ENCODE measurements at regions not wholly inside any gene's neighbourhood (a gene's known extent, or its start where the extent isn't known, plus 50 kb on each side); places are given as distances from the start of the nearest gene placed in this dataset.

GRCh38 chrX:122203399-122203798, 980.7 kb upstream of the GRIA3 start:
- H3K4me3 Mint-ChIP-seq (ENCODE audit: low read depth, unreplicated experiment): no peak overlapping the region
- DNase-seq: no peak
- H3K36me3 Mint-ChIP-seq (ENCODE audit: insufficient read depth, unreplicated experiment): no peaks in the 10 kb centered on the region
- intact Hi-C loops (cut with micrococcal nuclease; ENCODE audit: unreplicated experiment): no loop called here
- H3K4me1 Mint-ChIP-seq (ENCODE audit: low read depth, unreplicated experiment): no peaks in the 10 kb centered on the region
- no peak for TF ChIP-seq CTCF (IDR thresholded peaks at IDR 0.05; ENCODE audit: unreplicated experiment)
- no peak overlapping the region for H3K27ac Mint-ChIP-seq (ENCODE audit: unreplicated experiment)
- no TSS peak for BruUV-seq (replicated peaks)
- H3K9me3 Mint-ChIP-seq (ENCODE audit: low read depth, unreplicated experiment): no peaks in the 10 kb centered on the region
- CTCF ChIA-PET: no interaction called here
- H3K27me3 Mint-ChIP-seq (ENCODE audit: unreplicated experiment): no peaks in the 10 kb centered on the region

GRCh38 chrX:122218666-122219065, 965.4 kb upstream of the GRIA3 start:
- CTCF ChIA-PET: no interaction called here
- Mint-ChIP-seq H3K9me3 (ENCODE audit: low read depth, unreplicated experiment) (peaks cover 2% of the 10 kb centered on the region), H3K4me3 (ENCODE audit: low read depth, unreplicated experiment) (no peak overlapping the region), H3K36me3 (ENCODE audit: insufficient read depth, unreplicated experiment) (no peaks in the 10 kb centered on the region), H3K27ac (ENCODE audit: unreplicated experiment) (no peak overlapping the region), H3K27me3 (ENCODE audit: unreplicated experiment) (peaks cover 14% of the 10 kb centered on the region), H3K4me1 (ENCODE audit: low read depth, unreplicated experiment) (no peaks in the 10 kb centered on the region)
- BruUV-seq (replicated peaks): no TSS peak
- no peak for DNase-seq
- TF ChIP-seq CTCF (IDR thresholded peaks at IDR 0.05; ENCODE audit: unreplicated experiment): no peak
- intact Hi-C loops (cut with micrococcal nuclease; ENCODE audit: unreplicated experiment): no loop called here

GRCh38 chrX:122219226-122219625, 964.9 kb upstream of the GRIA3 start:
- H3K27me3 Mint-ChIP-seq (ENCODE audit: unreplicated experiment): peaks cover 14% of the 10 kb centered on the region
- no peak overlapping the region for H3K4me3 Mint-ChIP-seq (ENCODE audit: low read depth, unreplicated experiment)
- intact Hi-C loops (cut with micrococcal nuclease; ENCODE audit: unreplicated experiment): no loop called here
- no peak for TF ChIP-seq CTCF (IDR thresholded peaks at IDR 0.05; ENCODE audit: unreplicated experiment)
- no peaks in the 10 kb centered on the region for H3K4me1 Mint-ChIP-seq (ENCODE audit: low read depth, unreplicated experiment)
- no peaks in the 10 kb centered on the region for H3K9me3 Mint-ChIP-seq (ENCODE audit: low read depth, unreplicated experiment)
- CTCF ChIA-PET: no interaction called here
- no peak for DNase-seq
- H3K27ac Mint-ChIP-seq (ENCODE audit: unreplicated experiment): no peak overlapping the region
- no peaks in the 10 kb centered on the region for H3K36me3 Mint-ChIP-seq (ENCODE audit: insufficient read depth, unreplicated experiment)
- no TSS peak for BruUV-seq (replicated peaks)

- peaks cover 14% of the 10 kb centered on the region for H3K27me3 Mint-ChIP-seq (ENCODE audit: unreplicated experiment)
- H3K4me3 Mint-ChIP-seq (ENCODE audit: low read depth, unreplicated experiment): no peak overlapping the region
- no peak for TF ChIP-seq CTCF (IDR thresholded peaks at IDR 0.05; ENCODE audit: unreplicated experiment)
- peaks cover 3% of the 10 kb centered on the region for H3K9me3 Mint-ChIP-seq (ENCODE audit: low read depth, unreplicated experiment)
- H3K36me3 Mint-ChIP-seq (ENCODE audit: insufficient read depth, unreplicated experiment): no peaks in the 10 kb centered on the region
- H3K27ac Mint-ChIP-seq (ENCODE audit: unreplicated experiment): no peak overlapping the region
- CTCF ChIA-PET: no interaction called here
- no peaks in the 10 kb centered on the region for H3K4me1 Mint-ChIP-seq (ENCODE audit: low read depth, unreplicated experiment)
- intact Hi-C loops (cut with micrococcal nuclease; ENCODE audit: unreplicated experiment): no loop called here
- BruUV-seq (replicated peaks): no TSS peak
- no peak for DNase-seq
Observed at GRCh38 chrX:122219735-122220134, 964.3 kb upstream of the GRIA3 start.
